GM18505 (cell line): ENCODE measurements at regions not wholly inside any gene's neighbourhood (a gene's known extent, or its start where the extent isn't known, plus 50 kb on each side); places are given as distances from the start of the nearest gene placed in this dataset.
"Not testable (repeated sequence)": the region's sequence is repeated elsewhere in the genome, so short reads cannot be mapped to it uniquely, and the experiment has no call there.

Source experiments
- ATAC-seq: cut with Tn5 transposase; IDR thresholded peaks from one replicate; pipeline ENCODE4 v1.9.1; 2021; ENCODE audit not compliant: unreplicated experiment
- POLR2A ChIP-seq: IDR thresholded peaks from 4 replicates; pipeline ENCODE4 v1.6.1; 2011; ENCODE audit warnings: borderline replicate concordance; ENCODE audit not compliant: insufficient read depth, insufficient read length; ENCODE audit errors: extremely low read depth

GRCh38 chr2:125296742-125297141 lies 1271.7 kb downstream of the CNTNAP5 start:
- ATAC-seq = no peak
- TF ChIP-seq POLR2A = no peak

- no peak for ATAC-seq
Observed at GRCh38 chr2:125310657-125311364, 1285.7 kb downstream of the CNTNAP5 start.

GRCh38 chr2:125312342-125312741 lies 1287.3 kb downstream of the CNTNAP5 start:
- no peak for TF ChIP-seq POLR2A
- no peak for ATAC-seq

More at GRCh38 chr2:125310657-125311364, 1285.7 kb downstream of the CNTNAP5 start:
- no peak for TF ChIP-seq POLR2A

DNA sequence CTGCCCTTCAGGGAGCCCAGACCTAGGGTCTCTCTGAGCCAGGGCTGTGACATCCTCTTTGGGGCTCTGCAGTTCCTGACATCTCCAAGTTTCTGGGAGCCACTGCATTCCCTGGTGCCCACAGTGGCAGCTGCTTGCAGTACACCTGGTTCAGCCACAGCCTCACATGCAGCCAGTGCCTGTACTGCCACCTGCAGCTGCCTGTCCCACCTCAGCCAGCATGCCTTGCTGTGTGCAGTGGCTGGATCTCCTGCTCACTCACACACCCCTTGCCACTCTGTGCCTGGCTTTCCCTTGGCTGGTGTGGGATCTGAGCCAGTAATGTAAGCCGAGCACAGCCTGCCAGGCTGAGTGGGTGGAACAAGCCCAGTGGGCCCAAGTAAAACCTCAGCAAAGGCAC lies 1288.7 kb downstream of the CNTNAP5 start:
- no peak for ATAC-seq
- TF ChIP-seq POLR2A = no peak

- ATAC-seq = no peak
- TF ChIP-seq POLR2A = no peak
Observed at GRCh38 chr2:125318740-125319139, 1293.7 kb downstream of the CNTNAP5 start.

DNA sequence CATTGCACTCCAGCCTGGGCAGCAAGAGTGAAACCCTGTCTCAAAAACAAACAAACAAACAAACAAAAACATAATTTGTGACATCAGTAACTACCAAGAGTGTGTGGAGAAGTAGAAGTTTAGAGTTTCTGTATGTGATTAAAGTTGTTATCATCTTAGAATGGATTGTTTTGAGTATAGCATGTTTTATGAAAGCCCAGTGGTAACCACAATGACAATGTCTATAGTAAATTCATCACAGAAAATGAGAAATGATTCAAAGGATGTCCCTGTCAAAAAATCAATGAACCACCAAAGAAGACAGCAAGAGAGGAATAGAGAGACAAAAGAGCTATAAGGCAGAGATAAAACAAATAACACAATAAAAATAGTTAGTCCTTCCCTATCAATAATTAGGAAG lies 1299.2 kb downstream of the CNTNAP5 start:
- ATAC-seq = no peak
- TF ChIP-seq POLR2A = no peak

DNA sequence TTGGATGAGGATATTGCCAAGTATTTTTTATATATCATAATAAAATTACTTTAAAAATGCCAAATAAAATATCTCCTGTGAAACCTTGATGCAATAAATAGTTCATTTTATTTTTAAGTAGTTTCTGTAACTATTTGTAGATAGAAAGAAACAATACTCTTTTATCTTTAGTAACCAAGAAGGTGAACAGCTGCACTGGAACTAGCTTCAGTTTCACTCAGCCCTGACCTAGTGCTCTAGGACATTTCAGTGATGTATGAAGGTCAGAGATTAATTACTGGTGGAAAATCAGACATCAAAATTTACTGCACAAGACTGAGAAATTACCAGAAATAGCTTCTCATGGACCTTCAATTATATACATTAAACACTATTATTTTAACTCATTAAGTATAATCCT lies 1305.0 kb downstream of the CNTNAP5 start:
- TF ChIP-seq POLR2A = no peak
- peak; percentile 68 for ATAC-seq

- ATAC-seq = no peak
- TF ChIP-seq POLR2A = no peak
Observed at GRCh38 chr2:125341353-125341752, 1314.6 kb upstream of the GYPC start.

- ATAC-seq = not testable (repeated sequence)
Observed at GRCh38 chr2:125353542-125353941, 1302.4 kb upstream of the GYPC start.

DNA sequence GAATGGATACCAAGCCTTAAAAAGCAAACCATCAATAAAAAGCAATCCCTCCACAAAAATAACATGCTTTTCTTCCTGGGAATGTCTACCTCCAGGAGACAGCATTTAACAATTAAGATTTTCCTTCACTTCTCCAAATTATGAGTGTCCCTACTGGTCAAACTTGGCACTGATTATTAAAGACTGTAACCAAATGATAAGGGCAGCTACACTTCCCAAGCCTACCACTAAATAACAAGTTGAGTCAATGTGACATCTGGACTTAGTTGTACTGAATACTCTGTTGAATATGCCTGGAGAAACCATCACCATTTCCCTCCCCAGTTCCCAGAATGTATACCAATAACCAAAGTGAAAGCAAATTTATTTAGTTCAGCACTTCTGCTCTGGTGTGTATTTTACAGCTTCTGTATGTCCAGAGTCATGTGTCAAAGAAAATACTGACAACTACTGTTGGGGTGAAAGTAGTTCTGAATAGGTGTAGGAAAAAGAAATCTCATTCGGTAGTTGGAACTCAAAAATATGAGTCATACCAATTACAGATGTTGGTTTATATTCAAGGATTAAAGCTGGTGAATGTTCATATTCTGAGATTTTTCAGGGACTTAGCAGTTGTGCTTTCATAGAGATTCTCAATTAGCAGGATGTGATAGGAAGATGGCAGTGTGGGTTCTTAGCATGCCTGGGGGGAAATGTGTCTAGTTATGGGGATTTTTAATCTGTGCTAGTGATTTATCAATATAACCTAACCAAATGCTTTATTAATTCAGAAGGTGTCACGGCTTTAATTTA lies 1291.6 kb upstream of the GYPC start:
- no peak for TF ChIP-seq POLR2A
- no peak for ATAC-seq

DNA sequence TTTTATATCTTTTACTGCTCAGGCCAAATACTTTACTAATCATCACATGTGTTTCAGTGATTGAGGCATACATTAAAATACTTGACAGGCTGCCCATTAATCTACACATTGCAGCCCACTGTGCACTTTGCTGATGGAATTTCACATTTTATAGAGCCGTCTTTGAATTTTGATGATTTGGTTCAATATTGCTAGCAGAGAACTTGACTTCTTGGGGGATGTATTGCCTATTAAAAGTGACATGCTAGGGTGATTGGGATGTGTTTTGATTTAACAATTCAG lies 1291.0 kb upstream of the GYPC start:
- TF ChIP-seq POLR2A = no peak
- no peak for ATAC-seq

DNA sequence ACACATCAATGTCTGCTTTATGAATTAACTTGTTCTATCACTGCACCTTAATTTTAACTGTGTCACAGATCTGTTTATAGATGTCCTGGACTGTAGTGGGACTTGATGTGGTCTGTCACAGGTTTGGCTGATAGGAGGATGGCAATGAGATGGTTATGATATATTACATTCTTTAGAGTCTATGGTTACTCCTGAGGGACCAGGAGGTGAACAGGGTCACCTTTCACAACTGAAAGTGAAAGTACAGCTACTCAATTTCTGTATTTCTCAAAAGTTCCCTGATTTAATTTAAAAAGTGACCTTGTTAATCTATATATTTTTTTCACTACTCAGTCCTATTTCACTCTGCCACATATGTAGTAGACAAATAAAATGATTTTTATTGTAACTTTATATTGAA lies 1284.1 kb upstream of the GYPC start:
- ATAC-seq = no peak
- TF ChIP-seq POLR2A = no peak

- TF ChIP-seq POLR2A = no peak
- no peak for ATAC-seq
Observed at GRCh38 chr2:125373293-125373692, 1282.7 kb upstream of the GYPC start.

- no peak for TF ChIP-seq POLR2A
- no peak for ATAC-seq
Observed at GRCh38 chr2:125386074-125386473, 1269.9 kb upstream of the GYPC start.
